Activated CD4-positive, alpha-beta T cell treated with anti-CD3 and anti-CD28 coated beads for 36 hours (primary cell): ENCODE measurements at regions not wholly inside any gene's neighbourhood (a gene's known extent, or its start where the extent isn't known, plus 50 kb on each side); places are given as distances from the start of the nearest gene placed in this dataset.

Experiments used
- ATAC-seq: fragments of 200-7000 bp; cut with Tn5 transposase; one replicate; pipeline ENCODE4 v1.10.0; 2021; ENCODE audit warnings: mild to moderate bottlenecking, moderate library complexity
- CTCF ChIA-PET: fragments of 350-600 bp; sonication (Branson Sonifier 250); formaldehyde crosslinking; loops from one replicate; lab custom pipeline; 2021; ENCODE audit warnings: antibody characterized with exemption; lab: Charles Lee
- POLR2A ChIA-PET: fragments of 350-600 bp; sonication (Branson Sonifier 250); formaldehyde crosslinking; loops from one replicate; lab custom pipeline; 2021; ENCODE audit warnings: antibody characterized with exemption, inconsistent platforms; lab: Charles Lee
- DNase-seq: peaks from one replicate; pipeline ENCODE4 v3.0.0-alpha.2; 2020
- H3K27ac Mint-ChIP-seq: one replicate; pipeline ENCODE4 v1.8.0; 2021; ENCODE audit warnings: mixed read lengths
- H3K27me3 Mint-ChIP-seq: one replicate; pipeline ENCODE4 v1.8.0; 2021; ENCODE audit warnings: mixed read lengths
- H3K36me3 Mint-ChIP-seq: one replicate; pipeline ENCODE4 v1.8.0; 2021; ENCODE audit warnings: low read depth, mixed read lengths
- H3K4me1 Mint-ChIP-seq: one replicate; pipeline ENCODE4 v1.8.0; 2021; ENCODE audit warnings: mixed read lengths
- H3K4me3 Mint-ChIP-seq: one replicate; pipeline ENCODE4 v1.8.0; 2021; ENCODE audit warnings: mild to moderate bottlenecking, moderate library complexity, mixed read lengths
- H3K9me3 Mint-ChIP-seq: one replicate; pipeline ENCODE4 v1.8.0; 2021; ENCODE audit warnings: low read depth, mixed read lengths
- intact Hi-C, 2 experiments: fragments of 100-400 bp; cut with DNase I in 1 of 2; cut with micrococcal nuclease in 1 of 2; formaldehyde crosslinking; loops; one replicate each; pipeline versions ENCODE4 v1.14.2 to v1.15.1; 2022 to 2024; cut with DNase I, micrococcal nuclease

GRCh38 chr3:99071096-99071495 is 169.6 kb upstream of the DCBLD2 start:
- Mint-ChIP-seq H3K4me3 (no peak overlapping the region), H3K9me3 (peaks cover 2% of the 10 kb centered on the region), H3K4me1 (no peaks in the 10 kb centered on the region), H3K27ac (no peak overlapping the region), H3K27me3 (no peaks in the 10 kb centered on the region), H3K36me3 (no peaks in the 10 kb centered on the region)
- DNase-seq, result no peak
- ChIA-PET POLR2A (no interaction called here), CTCF (no interaction called here)
- no peak for ATAC-seq
- intact Hi-C loops, result no loop called here

- H3K4me3 Mint-ChIP-seq, result no peak overlapping the region
- no peaks in the 10 kb centered on the region for H3K4me1 Mint-ChIP-seq
- intact Hi-C loops, result no loop called here
- peaks cover 4% of the 10 kb centered on the region for H3K9me3 Mint-ChIP-seq
- ChIA-PET POLR2A (no interaction called here), CTCF (no interaction called here)
- H3K27me3 Mint-ChIP-seq, result no peaks in the 10 kb centered on the region
- no peak overlapping the region for H3K27ac Mint-ChIP-seq
- no peak for ATAC-seq
- DNase-seq, result no peak
- H3K36me3 Mint-ChIP-seq, result no peaks in the 10 kb centered on the region
Measured at GRCh38 chr3:99069973-99070372, 168.5 kb upstream of the DCBLD2 start.

- DNase-seq (no peak), ATAC-seq (no peak)
- Mint-ChIP-seq H3K9me3 (peaks cover 1% of the 10 kb centered on the region), H3K4me3 (no peak overlapping the region), H3K36me3 (no peaks in the 10 kb centered on the region), H3K4me1 (no peaks in the 10 kb centered on the region), H3K27ac (no peak overlapping the region), H3K27me3 (no peaks in the 10 kb centered on the region)
- ChIA-PET POLR2A (no interaction called here), CTCF (no interaction called here)
- intact Hi-C loops, result no loop called here
Measured at GRCh38 chr3:99066863-99067262, 165.4 kb upstream of the DCBLD2 start.

- ATAC-seq (no peak), DNase-seq (no peak)
- CTCF ChIA-PET, result interaction anchor here (1.4 kb wide), 1 partner anchor 23 kb away, joined by 4 read pairs; no protein-coding TSS in a partner anchor
- no peaks in the 10 kb centered on the region for H3K36me3 Mint-ChIP-seq
- H3K9me3 Mint-ChIP-seq, result no peaks in the 10 kb centered on the region
- H3K27ac Mint-ChIP-seq, result no peak overlapping the region
- no peaks in the 10 kb centered on the region for H3K27me3 Mint-ChIP-seq
- POLR2A ChIA-PET, result no interaction called here
- H3K4me3 Mint-ChIP-seq, result no peak overlapping the region
- no peaks in the 10 kb centered on the region for H3K4me1 Mint-ChIP-seq
- intact Hi-C loops, result no loop called here
Measured at GRCh38 chr3:99049164-99049563, 147.7 kb upstream of the DCBLD2 start.

GRCh38 chr3:99041747-99042146 is 140.3 kb upstream of the DCBLD2 start:
- Mint-ChIP-seq H3K27ac (no peak overlapping the region), H3K4me3 (no peak overlapping the region), H3K9me3 (peaks cover 3% of the 10 kb centered on the region), H3K27me3 (no peaks in the 10 kb centered on the region), H3K36me3 (peaks cover 2% of the 10 kb centered on the region), H3K4me1 (no peaks in the 10 kb centered on the region)
- POLR2A ChIA-PET, result no interaction called here
- CTCF ChIA-PET, result interaction anchor here (0.8 kb wide), 1 partner anchor 89 kb away, joined by 3 read pairs; no protein-coding TSS in a partner anchor
- no peak for ATAC-seq
- DNase-seq, result no peak
- intact Hi-C loops, result no loop called here

GRCh38 chr3:99031778-99032177 is 130.3 kb upstream of the DCBLD2 start:
- ATAC-seq (no peak), DNase-seq (no peak)
- CTCF ChIA-PET, result no interaction called here
- H3K4me3 Mint-ChIP-seq, result no peak overlapping the region
- H3K9me3 Mint-ChIP-seq, result peaks cover 11% of the 10 kb centered on the region
- H3K36me3 Mint-ChIP-seq, result peaks cover 2% of the 10 kb centered on the region
- no peaks in the 10 kb centered on the region for H3K4me1 Mint-ChIP-seq
- peaks cover 4% of the 10 kb centered on the region for H3K27me3 Mint-ChIP-seq
- no peak overlapping the region for H3K27ac Mint-ChIP-seq
- POLR2A ChIA-PET, result no interaction called here
- intact Hi-C loops, result no loop called here

- Mint-ChIP-seq H3K27ac (no peak overlapping the region), H3K4me1 (no peaks in the 10 kb centered on the region), H3K9me3 (peaks cover 10% of the 10 kb centered on the region), H3K27me3 (peaks cover 8% of the 10 kb centered on the region), H3K36me3 (peaks cover 2% of the 10 kb centered on the region), H3K4me3 (no peak overlapping the region)
- ATAC-seq (no peak), DNase-seq (no peak)
- CTCF ChIA-PET, result interaction anchor here (0.6 to 1.6 kb wide), 15 partner anchors 16 to 1265 kb away, joined by 3 to 8 read pairs (median 4); no protein-coding TSS in a partner anchor
- intact Hi-C loops, result loop anchor here (1.0 to 5.0 kb wide), 7 partner anchors 149 to 784 kb away; no protein-coding TSS in a partner anchor
- POLR2A ChIA-PET, result no interaction called here
Measured at GRCh38 chr3:99023590-99024192, 122.2 kb upstream of the DCBLD2 start.

- ChIA-PET CTCF (interaction anchor here (0.6 kb wide), 1 partner anchor 194 kb away, joined by 3 read pairs; no protein-coding TSS in a partner anchor), POLR2A (no interaction called here)
- Mint-ChIP-seq H3K36me3 (no peaks in the 10 kb centered on the region), H3K4me3 (no peak overlapping the region), H3K9me3 (peaks cover 4% of the 10 kb centered on the region), H3K27ac (no peak overlapping the region), H3K27me3 (peaks cover 4% of the 10 kb centered on the region), H3K4me1 (no peaks in the 10 kb centered on the region)
- no peak for ATAC-seq
- intact Hi-C loops, result loop anchor here in 1 of 2 experiments (5.0 kb wide), 2 partner anchors 511 to 786 kb away; no protein-coding TSS in a partner anchor
- DNase-seq, result no peak
Measured at GRCh38 chr3:99021466-99021865, 120.0 kb upstream of the DCBLD2 start.

- H3K4me1 Mint-ChIP-seq, result no peaks in the 10 kb centered on the region
- ChIA-PET CTCF (no interaction called here), POLR2A (no interaction called here)
- H3K27me3 Mint-ChIP-seq, result peaks cover 3% of the 10 kb centered on the region
- ATAC-seq, result no peak
- H3K36me3 Mint-ChIP-seq, result no peaks in the 10 kb centered on the region
- H3K27ac Mint-ChIP-seq, result no peak overlapping the region
- intact Hi-C loops, result no loop called here
- no peak for DNase-seq
- no peak overlapping the region for H3K4me3 Mint-ChIP-seq
- no peaks in the 10 kb centered on the region for H3K9me3 Mint-ChIP-seq
Measured at GRCh38 chr3:99016452-99016851, 115.0 kb upstream of the DCBLD2 start.

GRCh38 chr3:99013777-99014315 is 112.4 kb upstream of the DCBLD2 start:
- Mint-ChIP-seq H3K27ac (no peak overlapping the region), H3K36me3 (no peaks in the 10 kb centered on the region), H3K4me3 (no peak overlapping the region), H3K4me1 (no peaks in the 10 kb centered on the region), H3K9me3 (no peaks in the 10 kb centered on the region), H3K27me3 (peaks cover 3% of the 10 kb centered on the region)
- DNase-seq (no peak), ATAC-seq (no peak)
- intact Hi-C loops, result no loop called here
- ChIA-PET POLR2A (no interaction called here), CTCF (interaction anchor here (0.6 kb wide), 1 partner anchor 1193 kb away, joined by 3 read pairs; no protein-coding TSS in a partner anchor)

GRCh38 chr3:99013077-99013476 is 111.6 kb upstream of the DCBLD2 start:
- POLR2A ChIA-PET, result no interaction called here
- Mint-ChIP-seq H3K4me1 (no peaks in the 10 kb centered on the region), H3K27ac (no peak overlapping the region), H3K4me3 (no peak overlapping the region), H3K27me3 (peaks cover 3% of the 10 kb centered on the region), H3K36me3 (no peaks in the 10 kb centered on the region), H3K9me3 (no peaks in the 10 kb centered on the region)
- intact Hi-C loops, result no loop called here
- no peak for ATAC-seq
- DNase-seq, result no peak
- CTCF ChIA-PET, result interaction anchor here (0.6 kb wide), 1 partner anchor 1192 kb away, joined by 3 read pairs; no protein-coding TSS in a partner anchor

GRCh38 chr3:99012051-99012450 is 110.6 kb upstream of the DCBLD2 start:
- ChIA-PET CTCF (interaction anchor here (0.7 kb wide), 1 partner anchor 51 kb away, joined by 3 read pairs; no protein-coding TSS in a partner anchor), POLR2A (no interaction called here)
- no peak for DNase-seq
- intact Hi-C loops, result no loop called here
- Mint-ChIP-seq H3K4me3 (no peak overlapping the region), H3K36me3 (no peaks in the 10 kb centered on the region), H3K27me3 (peaks cover 3% of the 10 kb centered on the region), H3K27ac (no peak overlapping the region), H3K4me1 (no peaks in the 10 kb centered on the region), H3K9me3 (no peaks in the 10 kb centered on the region)
- no peak for ATAC-seq
